GM18870 (cell line): ENCODE measurements at regions not wholly inside any gene's neighbourhood (a gene's known extent, or its start where the extent isn't known, plus 50 kb on each side); places are given as distances from the start of the nearest gene placed in this dataset.

Experiments
- ATAC-seq: cut with Tn5 transposase; IDR thresholded peaks from one replicate; pipeline ENCODE4 v1.9.1; 2021; ENCODE audit warnings: moderate library complexity; ENCODE audit not compliant: unreplicated experiment

GRCh38 chr19:30648866-30649862 lies 277.0 kb downstream of the ZNF536 start:
- no peak for ATAC-seq

GRCh38 chr19:30647891-30648720 lies 275.9 kb downstream of the ZNF536 start:
- ATAC-seq, result no peak

- ATAC-seq, result no peak
These were observed 274.6 kb downstream of the ZNF536 start for GRCh38 chr19:30646806-30647205.

GRCh38 chr19:30645946-30646577 lies 273.9 kb downstream of the ZNF536 start:
- ATAC-seq, result no peak

GRCh38 chr19:30640252-30640965 lies 268.2 kb downstream of the ZNF536 start:
- no peak for ATAC-seq

- ATAC-seq, result no peak
These were observed 266.7 kb downstream of the ZNF536 start for GRCh38 chr19:30638889-30639288.

- ATAC-seq, result no peak
These were observed 265.7 kb downstream of the ZNF536 start for GRCh38 chr19:30637926-30638325.

- ATAC-seq, result no peak
These were observed 263.1 kb downstream of the ZNF536 start for GRCh38 chr19:30634996-30635975.

GRCh38 chr19:30634131-30634830 lies 262.1 kb downstream of the ZNF536 start:
- ATAC-seq, result no peak

- no peak for ATAC-seq
These were observed 258.8 kb downstream of the ZNF536 start for GRCh38 chr19:30631033-30631370.

- no peak for ATAC-seq
These were observed 258.3 kb downstream of the ZNF536 start for GRCh38 chr19:30630289-30631032.

GRCh38 chr19:30629086-30629485 lies 256.9 kb downstream of the ZNF536 start:
- ATAC-seq, result no peak

- no peak for ATAC-seq
These were observed 254.4 kb downstream of the ZNF536 start for GRCh38 chr19:30626626-30626966.

GRCh38 chr19:30625947-30626625 lies 253.9 kb downstream of the ZNF536 start:
- ATAC-seq, result no peak

- ATAC-seq, result no peak
These were observed 250.1 kb downstream of the ZNF536 start for GRCh38 chr19:30622276-30622675.

- no peak for ATAC-seq
These were observed 249.2 kb downstream of the ZNF536 start for GRCh38 chr19:30621326-30621920.

- ATAC-seq, result no peak
These were observed 248.2 kb downstream of the ZNF536 start for GRCh38 chr19:30620354-30620753.
